WERI-Rb-1 (cell line): ENCODE measurements at regions not wholly inside any gene's neighbourhood (a gene's known extent, or its start where the extent isn't known, plus 50 kb on each side); places are given as distances from the start of the nearest gene placed in this dataset.

Experiments used
- DNase-seq: peaks from one replicate; pipeline ENCODE4 v3.0.0-alpha.2; 2020
- H3K27ac ChIP-seq: fragments of 250-450 bp; sonication (Bioruptor Pico); 2 replicates; pipeline ENCODE4 v1.5.1; 2020; ENCODE audit warnings: mild to moderate bottlenecking, moderate library complexity
- H3K27me3 ChIP-seq: fragments of 250-450 bp; sonication (Bioruptor Pico); 2 replicates; pipeline ENCODE4 v1.5.1; 2021; ENCODE audit warnings: mild to moderate bottlenecking, low read depth, moderate library complexity; ENCODE audit not compliant: insufficient read depth, severe bottlenecking
- H3K36me3 ChIP-seq: fragments of 250-450 bp; sonication (Bioruptor Pico); 2 replicates; pipeline ENCODE4 v1.5.1; 2020; ENCODE audit warnings: mild to moderate bottlenecking, moderate library complexity
- H3K4me3 ChIP-seq: 2 replicates; pipeline ENCODE4 v1.5.1; 2011; ENCODE audit warnings: low read depth, mild to moderate bottlenecking, control low read depth, low read length
- H3K9me3 ChIP-seq: fragments of 250-450 bp; sonication (Bioruptor Pico); 2 replicates; pipeline ENCODE4 v1.5.1; 2021; ENCODE audit warnings: mild to moderate bottlenecking, moderate library complexity; ENCODE audit not compliant: severe bottlenecking
- TF ChIP-seq, protein P1 (sequence below): IDR thresholded peaks from 2 replicates; pipeline ENCODE4 v1.5.1; 2011; ENCODE audit warnings: low read depth, mild to moderate bottlenecking, control low read depth, inconsistent platforms, low read length

DNA sequence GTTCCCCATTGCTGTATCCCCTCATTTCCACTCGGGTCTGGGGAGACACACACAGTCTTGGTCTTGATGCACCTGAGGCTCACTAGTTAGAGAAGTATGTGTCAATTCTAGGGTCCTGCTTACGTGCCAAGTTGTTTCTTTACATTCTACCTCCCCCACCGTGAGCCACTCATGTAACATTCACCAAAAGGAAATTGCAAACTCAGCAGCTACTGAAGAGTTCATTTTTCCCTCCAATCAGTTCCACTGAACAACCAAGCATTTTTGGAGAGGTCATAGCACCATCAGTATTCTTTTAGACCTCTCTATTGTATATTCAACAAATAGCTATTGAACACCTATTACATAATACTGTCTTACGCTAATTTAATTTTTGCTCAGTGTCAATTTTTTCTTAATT, 281.1 kb downstream of the SH3GL2 start:
- Histone ChIP-seq H3K4me3 (no peak overlapping the region), H3K36me3 (no peaks in the 10 kb centered on the region), H3K27me3 (no peaks in the 10 kb centered on the region), H3K27ac (no peak overlapping the region), H3K9me3 (no peaks in the 10 kb centered on the region)
- DNase-seq: no peak
- TF ChIP-seq, protein P1, sequence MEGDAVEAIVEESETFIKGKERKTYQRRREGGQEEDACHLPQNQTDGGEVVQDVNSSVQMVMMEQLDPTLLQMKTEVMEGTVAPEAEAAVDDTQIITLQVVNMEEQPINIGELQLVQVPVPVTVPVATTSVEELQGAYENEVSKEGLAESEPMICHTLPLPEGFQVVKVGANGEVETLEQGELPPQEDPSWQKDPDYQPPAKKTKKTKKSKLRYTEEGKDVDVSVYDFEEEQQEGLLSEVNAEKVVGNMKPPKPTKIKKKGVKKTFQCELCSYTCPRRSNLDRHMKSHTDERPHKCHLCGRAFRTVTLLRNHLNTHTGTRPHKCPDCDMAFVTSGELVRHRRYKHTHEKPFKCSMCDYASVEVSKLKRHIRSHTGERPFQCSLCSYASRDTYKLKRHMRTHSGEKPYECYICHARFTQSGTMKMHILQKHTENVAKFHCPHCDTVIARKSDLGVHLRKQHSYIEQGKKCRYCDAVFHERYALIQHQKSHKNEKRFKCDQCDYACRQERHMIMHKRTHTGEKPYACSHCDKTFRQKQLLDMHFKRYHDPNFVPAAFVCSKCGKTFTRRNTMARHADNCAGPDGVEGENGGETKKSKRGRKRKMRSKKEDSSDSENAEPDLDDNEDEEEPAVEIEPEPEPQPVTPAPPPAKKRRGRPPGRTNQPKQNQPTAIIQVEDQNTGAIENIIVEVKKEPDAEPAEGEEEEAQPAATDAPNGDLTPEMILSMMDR: no peak

DNA sequence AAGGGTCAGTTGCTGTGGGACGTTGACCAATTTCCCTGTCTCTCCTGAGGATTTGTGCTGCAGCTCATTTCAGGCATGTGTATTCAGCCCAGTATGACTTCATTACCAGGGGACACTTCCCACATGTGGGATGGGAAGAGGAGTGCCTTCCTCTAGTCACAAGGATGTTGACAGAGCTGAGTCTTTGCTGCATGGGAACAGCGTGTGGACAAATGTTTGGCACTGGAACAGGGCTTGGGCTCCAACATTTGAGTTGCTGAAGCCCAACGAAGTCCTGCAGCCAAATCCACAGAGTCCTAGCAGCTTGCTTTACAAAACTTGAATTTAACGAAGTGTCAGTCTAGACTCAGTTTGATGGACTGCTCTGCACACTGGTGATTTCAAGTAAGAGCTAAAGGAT, 283.2 kb downstream of the SH3GL2 start:
- no peak for DNase-seq
- Histone ChIP-seq H3K27me3 (no peaks in the 10 kb centered on the region), H3K36me3 (no peaks in the 10 kb centered on the region), H3K27ac (no peak overlapping the region), H3K4me3 (no peak overlapping the region), H3K9me3 (no peaks in the 10 kb centered on the region)
- TF ChIP-seq, protein P1: no peak

DNA sequence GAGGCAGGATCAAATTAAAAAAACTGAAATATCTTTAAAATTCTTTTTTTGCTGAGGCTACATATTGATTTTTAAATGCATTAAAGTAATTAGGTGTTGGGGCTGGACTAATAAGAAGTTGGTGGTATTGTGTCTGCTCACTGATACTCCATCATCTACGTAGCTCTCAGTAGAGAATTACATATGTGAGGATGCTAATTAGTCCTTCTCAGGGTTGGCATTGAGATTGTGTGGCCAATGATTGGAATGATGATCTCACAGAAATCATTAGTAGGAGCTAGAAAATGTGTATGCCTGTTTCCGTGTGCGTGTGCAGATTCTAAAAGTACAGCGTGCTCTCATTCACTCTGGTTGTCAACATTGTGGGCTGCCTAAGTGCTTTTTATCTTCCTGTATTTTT, 283.8 kb downstream of the SH3GL2 start:
- no peak overlapping the region for H3K27ac ChIP-seq
- H3K4me3 ChIP-seq: no peak overlapping the region
- H3K36me3 ChIP-seq: no peaks in the 10 kb centered on the region
- no peaks in the 10 kb centered on the region for H3K9me3 ChIP-seq
- H3K27me3 ChIP-seq: no peaks in the 10 kb centered on the region
- no peak for DNase-seq
- TF ChIP-seq, protein P1: no peak

DNA sequence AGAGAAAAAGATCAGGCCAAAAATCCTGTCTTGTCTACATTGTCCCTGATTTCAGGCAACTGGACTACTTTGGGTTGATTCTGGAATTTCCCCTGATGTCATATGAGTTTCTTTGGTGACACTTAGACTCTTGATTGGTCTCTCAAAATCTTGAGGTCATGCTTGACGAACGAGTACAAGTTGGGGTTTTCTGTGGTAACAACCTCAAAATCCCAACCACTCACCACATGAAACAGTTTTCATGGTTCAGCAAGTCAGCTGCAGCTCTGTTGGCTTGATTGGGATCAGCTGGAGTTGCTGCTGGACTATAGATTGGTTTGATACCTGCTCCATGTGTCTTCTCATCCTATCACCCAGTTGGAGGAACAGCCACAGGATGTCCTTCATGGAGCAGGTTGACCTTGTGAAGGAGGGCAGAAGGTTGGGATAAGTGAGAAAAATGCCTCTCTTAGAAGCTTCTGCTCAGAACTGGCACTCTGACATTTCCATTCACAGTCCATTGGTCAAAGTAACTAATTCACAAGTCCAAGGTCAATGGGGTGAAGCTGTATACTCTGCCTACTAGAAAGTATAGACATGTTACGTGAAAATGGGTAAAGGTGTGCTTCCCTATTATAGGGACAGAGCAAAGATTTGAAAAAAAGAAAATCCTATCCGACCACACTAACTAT, 284.5 kb downstream of the SH3GL2 start:
- no peaks in the 10 kb centered on the region for H3K36me3 ChIP-seq
- no peaks in the 10 kb centered on the region for H3K27me3 ChIP-seq
- H3K4me3 ChIP-seq: no peak overlapping the region
- no peaks in the 10 kb centered on the region for H3K9me3 ChIP-seq
- no peak for DNase-seq
- no peak overlapping the region for H3K27ac ChIP-seq
- TF ChIP-seq, protein P1: no peak

DNA sequence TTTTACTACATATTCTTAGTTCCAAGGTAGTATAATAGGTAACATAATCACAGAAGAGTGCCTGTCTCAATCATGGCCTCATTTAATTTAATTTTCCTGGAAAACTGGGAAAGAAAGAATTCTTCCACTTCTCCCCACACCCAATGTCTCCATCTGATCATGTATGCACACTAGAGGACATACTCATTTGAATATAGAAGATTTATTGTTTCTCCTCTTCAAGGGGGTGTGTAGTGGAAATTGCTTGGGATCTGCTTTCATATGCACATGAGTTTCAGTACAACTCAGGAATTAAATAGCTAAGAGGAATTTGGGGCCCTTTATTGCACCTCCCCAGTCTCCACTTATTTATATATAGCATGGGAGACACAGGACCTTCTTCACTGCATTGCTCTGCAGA, 285.1 kb downstream of the SH3GL2 start:
- no peak overlapping the region for H3K4me3 ChIP-seq
- H3K9me3 ChIP-seq: no peaks in the 10 kb centered on the region
- TF ChIP-seq, protein P1: no peak
- no peak for DNase-seq
- no peak overlapping the region for H3K27ac ChIP-seq
- no peaks in the 10 kb centered on the region for H3K27me3 ChIP-seq
- no peaks in the 10 kb centered on the region for H3K36me3 ChIP-seq

DNA sequence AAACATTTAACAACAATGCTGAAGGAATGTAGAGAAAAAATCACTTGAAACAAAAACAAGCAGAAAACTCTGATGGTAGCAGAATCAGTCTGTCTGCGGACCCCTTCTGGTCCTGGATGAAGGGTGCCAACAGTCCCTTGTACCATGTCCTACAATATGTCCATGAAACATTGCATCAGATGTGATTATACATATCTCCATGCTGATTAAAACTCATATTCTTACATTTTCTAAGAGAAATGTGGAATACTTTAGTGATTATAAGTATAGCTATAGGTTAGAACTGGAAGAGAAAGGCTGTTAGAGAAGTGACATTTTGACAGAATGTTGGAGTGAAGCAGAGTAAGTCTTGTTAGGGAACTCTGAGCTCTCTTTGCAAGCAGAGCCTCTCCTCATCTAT, 286.1 kb downstream of the SH3GL2 start:
- H3K36me3 ChIP-seq: no peaks in the 10 kb centered on the region
- no peak overlapping the region for H3K4me3 ChIP-seq
- no peak overlapping the region for H3K27ac ChIP-seq
- H3K27me3 ChIP-seq: no peaks in the 10 kb centered on the region
- DNase-seq: no peak
- no peaks in the 10 kb centered on the region for H3K9me3 ChIP-seq
- TF ChIP-seq, protein P1: no peak
